ENCODE measurements at regions not wholly inside any gene's neighbourhood (a gene's known extent, or its start where the extent isn't known, plus 50 kb on each side); places are given as distances from the start of the nearest gene placed in this dataset.
A peak's percentile ranks its signal among the peaks of the same experiment; 100 is the strongest.

- no peak for DNase-seq
Measured at GRCh38 chr14:65879248-65880009, 466.9 kb downstream of the FUT8 start.

GRCh38 chr14:65880507-65880906 lies 468.0 kb downstream of the FUT8 start:
- DNase-seq, result no peak

- DNase-seq, result no peak
Measured at GRCh38 chr14:65881642-65882041, 469.1 kb downstream of the FUT8 start.

GRCh38 chr14:65888677-65889076 lies 476.1 kb downstream of the FUT8 start:
- no peak for DNase-seq

- no peak for DNase-seq
Measured at GRCh38 chr14:65892315-65892714, 479.8 kb downstream of the FUT8 start.

- DNase-seq, result no peak
Measured at GRCh38 chr14:65900164-65900563, 487.6 kb downstream of the FUT8 start.

GRCh38 chr14:65901595-65901994 lies 489.1 kb downstream of the FUT8 start:
- DNase-seq, result no peak

- no peak for DNase-seq
Measured at GRCh38 chr14:65904988-65905387, 492.5 kb downstream of the FUT8 start.

- no peak for DNase-seq
Measured at GRCh38 chr14:65906344-65906743, 493.8 kb downstream of the FUT8 start.

GRCh38 chr14:65906948-65907347 lies 494.4 kb downstream of the FUT8 start:
- no peak for DNase-seq

- DNase-seq, result no peak
Measured at GRCh38 chr14:65910108-65910786, 497.7 kb downstream of the FUT8 start.

- peak; percentile 19 for DNase-seq
Measured at GRCh38 chr14:65915125-65915524, 502.6 kb downstream of the FUT8 start.

- DNase-seq, result no peak
Measured at GRCh38 chr14:65916055-65916454, 503.5 kb downstream of the FUT8 start.

- no peak for DNase-seq
Measured at GRCh38 chr14:65920996-65921395, 508.5 kb downstream of the FUT8 start.

GRCh38 chr14:65922142-65922541 lies 509.6 kb downstream of the FUT8 start:
- no peak for DNase-seq

GRCh38 chr14:65926504-65926903 lies 514.0 kb downstream of the FUT8 start:
- no peak for DNase-seq

- peak; percentile 22 for DNase-seq
Measured at GRCh38 chr14:65926935-65927700, 514.6 kb downstream of the FUT8 start.

- peak; percentile 85 for DNase-seq
Measured at GRCh38 chr14:65927931-65928356, 515.4 kb downstream of the FUT8 start.

GRCh38 chr14:65928995-65929394 lies 516.5 kb downstream of the FUT8 start:
- DNase-seq, result no peak

GRCh38 chr14:65933400-65934069 lies 521.0 kb downstream of the FUT8 start:
- no peak for DNase-seq

- DNase-seq, result no peak
Measured at GRCh38 chr14:65934070-65934435, 521.5 kb downstream of the FUT8 start.

- DNase-seq, result no peak
Measured at GRCh38 chr14:65936342-65936975, 523.9 kb downstream of the FUT8 start.

All from CD4-positive, alpha-beta T cell treated with Interleukin-10 for 1 hour (primary cell).